ENCODE measurements at regions not wholly inside any gene's neighbourhood (a gene's known extent, or its start where the extent isn't known, plus 50 kb on each side); places are given as distances from the start of the nearest gene placed in this dataset.

DNA sequence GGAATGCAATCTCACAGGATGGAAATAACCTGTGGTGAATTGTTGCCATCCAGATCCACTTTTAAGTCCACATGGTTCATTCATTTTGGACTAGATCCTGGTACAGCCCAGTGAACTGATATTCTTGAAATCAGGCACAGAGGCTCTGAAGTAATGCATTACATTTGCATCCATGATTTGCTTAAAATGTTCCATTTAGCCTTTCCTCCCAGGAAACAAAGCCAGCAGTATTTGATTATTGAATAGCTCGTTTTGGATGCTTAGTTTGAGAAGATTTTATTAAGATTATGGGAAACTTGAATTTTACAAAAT is 995.8 kb upstream of the CDH2 start:
- DNase-seq, result no peak

DNA sequence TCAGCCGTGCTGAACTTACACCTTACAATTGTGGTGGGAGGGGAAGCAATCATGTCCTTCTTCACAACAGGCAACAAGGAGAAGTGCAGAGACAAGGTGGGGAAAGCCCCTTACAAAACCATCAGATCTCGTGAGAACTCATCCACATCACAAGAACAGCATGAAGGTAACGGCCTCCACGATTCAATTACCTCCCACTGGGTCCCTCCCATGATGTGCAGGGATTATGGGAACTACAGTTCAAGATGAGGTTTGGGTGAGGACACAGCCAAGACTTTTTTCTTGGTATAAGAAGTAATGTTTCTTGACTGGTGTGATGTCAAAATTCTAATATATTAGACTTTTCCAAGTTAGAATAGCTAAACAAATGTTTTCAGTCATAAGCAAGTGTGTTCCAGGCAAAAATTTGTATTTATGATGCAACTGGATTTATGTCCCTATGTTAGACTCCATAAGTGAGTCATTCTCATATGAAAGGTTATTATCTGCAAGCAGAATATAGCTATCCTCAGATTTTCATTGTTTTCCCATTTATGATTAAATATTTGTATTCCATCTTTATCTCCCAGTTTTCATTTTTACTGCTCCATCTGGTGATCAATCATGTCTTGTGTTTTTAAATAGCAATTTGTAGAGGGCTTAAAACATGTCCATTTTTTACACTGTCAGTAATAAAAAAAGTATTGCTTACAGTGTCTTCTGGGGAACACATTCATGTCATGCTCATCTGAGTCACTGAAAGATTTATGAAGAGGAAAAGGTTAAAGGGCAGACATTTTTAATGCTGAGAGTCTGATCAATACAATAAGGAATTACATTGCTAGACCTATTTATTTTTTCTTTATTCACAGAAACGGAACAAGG is 995.2 kb upstream of the CDH2 start:
- no peak for DNase-seq

DNA sequence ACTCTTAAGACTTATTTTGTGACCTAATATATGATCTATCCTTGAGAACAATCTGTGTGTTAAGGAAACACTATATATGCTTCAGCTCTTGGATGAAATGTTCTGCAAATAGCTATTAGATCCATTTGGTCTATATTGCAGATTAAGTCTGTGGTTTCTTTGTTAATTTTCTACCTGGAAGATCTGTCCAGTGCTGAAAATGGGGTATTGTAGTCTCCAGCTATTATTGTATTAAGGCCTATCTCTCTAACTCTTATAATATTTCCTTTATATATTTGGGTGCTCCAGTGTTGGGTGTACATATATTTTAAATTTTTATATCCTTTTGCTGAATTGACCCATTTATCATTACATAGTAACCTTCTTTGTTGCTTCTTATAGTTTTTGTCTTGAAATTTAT is 992.7 kb upstream of the CDH2 start:
- DNase-seq, result no peak

DNA sequence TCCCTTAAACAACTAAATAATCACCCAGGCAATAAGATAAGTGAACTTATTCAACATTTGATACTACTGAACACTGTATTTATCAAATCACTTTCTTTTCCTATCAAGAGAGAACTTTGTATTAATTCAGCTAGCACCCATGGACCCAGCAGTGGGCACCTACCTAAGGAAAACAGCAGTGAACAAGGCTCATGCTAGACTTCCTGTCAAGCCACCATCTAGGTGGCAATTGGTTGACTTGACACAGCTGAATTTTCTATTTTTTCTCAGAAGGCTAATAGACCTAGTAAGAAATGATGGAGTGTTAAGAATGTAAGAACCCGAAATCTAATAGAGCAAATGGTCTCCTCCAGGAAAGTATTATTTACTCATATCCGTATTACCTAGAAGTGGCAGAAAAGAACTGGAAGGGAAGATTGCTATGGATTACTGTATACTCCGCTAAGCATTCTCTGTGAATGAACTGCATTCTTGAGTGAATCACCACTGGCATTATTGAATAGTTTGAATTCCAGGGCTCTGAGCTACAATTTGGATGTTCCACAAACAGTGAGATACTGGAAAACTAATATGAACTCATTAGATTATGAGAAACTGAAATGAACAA is 988.2 kb upstream of the CDH2 start:
- no peak for DNase-seq

DNA sequence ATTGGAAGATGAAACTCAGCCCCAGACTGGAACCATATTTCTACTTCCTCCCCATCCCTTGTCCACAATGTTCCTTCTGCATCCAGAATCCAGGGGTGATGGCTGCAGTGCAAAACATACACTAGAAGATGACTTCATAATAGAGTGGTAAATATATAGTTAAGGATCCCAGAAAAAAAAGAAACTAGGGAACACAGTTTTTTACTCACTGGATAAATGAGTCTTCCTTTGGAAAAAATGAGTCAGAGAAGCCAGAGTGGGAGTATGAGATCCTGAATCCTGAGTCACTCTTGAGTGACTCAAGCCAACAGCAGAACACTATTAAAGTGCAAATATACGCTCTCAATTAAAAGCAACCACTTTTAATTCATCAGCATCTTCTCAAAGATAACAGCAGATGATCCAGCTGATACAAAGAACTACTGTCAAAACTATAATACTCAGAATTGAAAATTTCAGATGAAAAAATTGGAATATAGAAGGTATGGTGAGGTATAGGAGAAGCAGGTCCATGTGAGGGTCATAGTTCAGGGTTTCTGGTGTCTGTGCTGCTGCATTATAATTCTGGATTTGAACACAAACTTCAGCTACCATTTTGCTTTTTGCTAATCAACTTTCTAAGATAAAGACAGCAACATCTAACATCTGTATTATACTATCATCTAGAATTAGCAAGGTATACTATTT is 987.2 kb upstream of the CDH2 start:
- DNase-seq, result no peak

DNA sequence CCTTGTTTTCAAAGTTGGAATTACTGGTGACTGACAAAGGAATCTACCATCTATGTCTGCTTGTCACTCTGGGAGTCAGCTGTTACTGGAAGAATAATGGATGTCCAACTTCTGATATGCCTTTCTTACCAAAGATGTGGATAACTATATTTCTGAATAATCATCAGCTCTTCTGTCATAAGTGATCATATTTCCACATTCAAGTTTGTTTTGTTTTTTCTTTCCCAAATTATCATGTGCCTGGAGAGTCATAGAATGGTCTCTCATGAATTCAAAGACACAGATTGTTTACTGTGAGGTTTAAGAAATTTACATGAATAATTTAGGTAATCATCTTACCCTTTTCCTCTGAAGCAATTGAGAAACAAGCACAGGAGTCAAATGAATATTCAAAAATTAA is 986.7 kb upstream of the CDH2 start:
- DNase-seq, result no peak

DNA sequence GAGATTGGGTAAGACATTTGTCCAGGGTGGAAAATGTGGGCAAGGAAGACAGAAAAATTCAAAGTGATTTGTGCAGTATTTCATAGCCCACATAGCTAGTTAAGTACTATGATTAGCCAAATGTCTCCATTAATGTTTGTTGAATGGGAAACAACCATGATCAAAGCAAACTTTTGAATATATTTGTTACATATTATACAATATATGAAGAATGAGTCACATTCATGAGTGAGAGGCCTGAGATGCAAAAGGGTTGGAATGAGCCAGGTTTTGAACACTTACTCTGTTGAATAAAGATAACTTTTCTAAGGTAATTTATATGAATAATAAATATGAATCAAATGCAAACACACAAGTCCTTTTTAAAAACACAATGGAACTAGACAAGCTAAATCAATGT is 984.5 kb upstream of the CDH2 start:
- DNase-seq, result no peak

DNA sequence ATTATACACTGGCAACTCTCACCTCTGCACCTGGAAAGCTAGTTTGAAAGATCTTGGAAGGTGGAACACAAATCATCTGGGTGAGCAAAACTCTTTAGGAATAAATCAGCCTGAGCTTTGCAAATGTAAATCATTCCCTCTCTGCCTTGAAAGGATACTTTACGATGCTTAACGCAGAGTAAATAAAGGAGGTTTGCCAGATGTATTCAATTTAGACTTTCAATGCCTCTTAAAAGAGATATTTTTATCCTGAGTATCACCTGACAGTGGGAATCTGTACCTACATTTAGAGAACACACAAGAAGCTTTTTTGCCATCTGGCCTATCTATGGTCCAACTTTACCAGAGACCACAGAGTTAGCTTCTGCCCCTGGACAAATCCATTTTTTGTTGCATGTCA is 983.2 kb upstream of the CDH2 start:
- DNase-seq, result no peak

DNA sequence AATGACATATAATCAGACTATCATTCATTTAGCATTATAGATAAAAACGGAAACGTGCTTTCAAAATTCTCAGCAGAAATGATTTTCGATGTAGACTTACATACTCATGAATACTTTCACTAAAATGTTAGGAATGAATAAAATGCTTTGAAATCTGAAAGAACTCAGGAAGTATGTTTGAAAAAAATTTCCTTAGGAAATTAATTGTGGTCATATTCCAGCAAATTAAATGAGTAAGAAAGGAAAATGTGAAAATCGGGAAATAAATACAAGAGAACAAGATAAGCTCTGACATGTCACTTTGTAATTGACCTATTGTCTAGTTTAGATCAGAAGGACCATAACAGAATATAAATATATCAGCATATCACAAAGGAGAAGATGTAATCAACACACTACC is 981.0 kb upstream of the CDH2 start:
- DNase-seq, result no peak

DNA sequence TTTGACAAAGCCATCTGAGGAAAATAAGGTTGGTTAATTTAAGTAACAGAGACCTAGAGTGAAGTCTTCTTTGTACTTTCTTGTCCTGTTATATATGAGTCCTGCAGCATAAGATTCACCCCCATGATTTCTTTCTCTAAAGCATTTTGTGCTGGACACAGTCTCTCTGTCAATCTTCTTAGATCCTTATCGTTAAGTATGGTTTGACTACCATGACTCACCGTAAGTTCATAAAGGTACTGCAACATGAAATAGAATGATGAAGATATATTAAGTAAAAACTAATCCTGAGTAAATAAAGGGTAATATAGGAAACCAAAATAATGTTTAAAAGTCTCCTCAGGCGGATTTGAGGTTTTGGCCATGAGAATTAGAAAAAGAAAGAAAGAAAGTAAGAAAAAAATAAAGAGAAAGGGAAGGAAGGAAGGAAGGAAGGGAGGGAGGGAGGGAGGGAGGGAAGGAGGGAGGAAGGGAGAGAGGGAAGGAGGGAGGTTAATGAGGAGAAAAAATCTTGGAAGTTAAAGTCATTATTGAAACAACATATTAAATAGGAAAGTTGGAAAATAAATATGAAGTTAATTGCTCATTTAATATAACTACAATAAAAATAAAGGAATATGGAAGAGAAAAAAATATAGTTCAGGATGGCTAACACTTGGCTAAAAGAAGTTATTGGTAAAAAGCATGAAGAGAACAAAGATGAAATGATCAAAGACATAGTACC is 980.3 kb upstream of the CDH2 start:
- no peak for DNase-seq

DNA sequence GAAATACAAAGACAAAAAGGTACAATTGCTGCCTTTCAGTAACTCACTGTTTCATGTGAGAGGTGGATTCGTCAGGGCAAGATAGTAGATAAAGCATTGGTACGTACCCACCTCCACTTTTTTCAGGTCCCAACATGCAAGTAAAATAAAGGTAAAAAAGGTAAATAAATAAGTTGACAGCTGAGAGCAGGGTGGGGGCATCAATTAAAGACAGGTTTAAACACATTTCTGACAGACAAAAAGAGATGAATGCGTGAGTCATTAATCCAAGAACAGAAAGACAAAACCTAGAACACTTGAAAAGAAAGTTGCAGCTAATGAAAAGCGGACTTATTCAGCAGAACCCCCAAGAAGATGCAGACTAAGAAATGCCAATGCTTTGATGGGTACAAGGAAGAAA is 979.6 kb upstream of the CDH2 start:
- DNase-seq, result no peak

DNA sequence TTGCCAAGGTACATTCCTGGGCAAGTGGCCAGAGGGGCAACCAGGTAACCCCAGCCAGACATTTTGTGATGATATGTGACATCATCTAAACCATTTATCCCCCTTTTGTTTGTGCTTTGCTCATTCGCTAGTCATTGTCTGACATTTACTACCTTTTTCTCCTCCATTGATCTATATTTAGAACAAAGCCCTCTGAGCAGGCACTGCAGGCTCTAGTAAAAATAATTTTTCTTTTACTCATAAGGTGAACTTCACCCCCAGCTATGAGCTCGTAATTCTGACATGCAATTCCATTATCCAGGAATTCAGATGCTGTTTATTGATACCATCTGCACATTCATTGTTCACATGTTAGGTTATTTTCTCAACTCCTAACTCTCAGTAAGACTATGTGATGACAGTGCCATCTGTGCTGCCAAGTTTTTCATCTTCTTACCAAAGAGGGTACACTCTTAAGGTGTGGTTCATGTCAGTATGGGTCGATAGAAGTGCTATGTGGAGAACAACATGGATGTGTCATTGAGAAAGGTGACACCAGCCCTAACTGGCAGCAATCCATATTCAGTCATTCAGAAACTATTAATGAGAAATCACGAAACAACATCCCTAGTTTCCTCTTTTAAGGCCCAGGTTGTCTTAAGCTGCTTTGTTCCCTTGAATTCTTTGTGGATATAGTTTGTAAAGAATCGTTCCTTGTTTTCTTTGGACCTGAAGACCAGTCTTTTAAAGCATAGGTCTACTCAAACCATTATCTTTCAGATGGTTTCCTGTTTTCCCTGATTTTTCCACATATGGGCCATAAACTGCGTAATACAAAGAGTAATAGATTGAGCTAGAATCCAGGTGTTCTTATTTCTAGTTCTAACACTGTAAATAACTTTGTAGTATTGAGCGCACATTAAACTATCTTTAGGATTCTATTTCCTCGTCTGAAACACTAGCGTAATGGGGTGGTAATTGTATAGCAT is 978.1 kb upstream of the CDH2 start:
- DNase-seq, result no peak

DNA sequence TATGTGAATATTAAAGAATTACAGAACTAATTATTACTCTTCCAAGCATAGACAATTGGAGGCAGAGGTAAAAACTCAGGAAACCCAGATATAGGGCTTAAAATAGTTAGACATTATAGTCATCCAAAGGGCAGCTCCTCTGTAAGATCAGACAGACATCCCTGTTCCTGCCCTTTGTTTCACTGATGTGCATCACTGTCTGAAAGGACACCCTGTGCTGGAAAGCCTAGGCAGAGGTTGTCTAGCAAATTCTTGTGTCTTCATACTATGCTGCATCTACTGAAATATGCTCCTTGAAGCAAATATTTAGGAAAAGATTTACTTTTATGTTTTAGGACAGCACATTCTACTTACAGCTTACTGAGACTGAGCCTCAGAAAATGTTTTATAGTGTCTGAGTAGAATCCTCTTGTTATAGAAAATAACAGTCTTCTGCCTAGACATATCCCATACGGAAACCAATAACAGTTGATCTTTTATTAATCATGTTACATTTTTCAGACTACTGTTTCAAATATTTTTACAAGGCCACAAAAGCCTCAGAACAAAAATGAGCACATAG is 977.3 kb upstream of the CDH2 start:
- no peak for DNase-seq

DNA sequence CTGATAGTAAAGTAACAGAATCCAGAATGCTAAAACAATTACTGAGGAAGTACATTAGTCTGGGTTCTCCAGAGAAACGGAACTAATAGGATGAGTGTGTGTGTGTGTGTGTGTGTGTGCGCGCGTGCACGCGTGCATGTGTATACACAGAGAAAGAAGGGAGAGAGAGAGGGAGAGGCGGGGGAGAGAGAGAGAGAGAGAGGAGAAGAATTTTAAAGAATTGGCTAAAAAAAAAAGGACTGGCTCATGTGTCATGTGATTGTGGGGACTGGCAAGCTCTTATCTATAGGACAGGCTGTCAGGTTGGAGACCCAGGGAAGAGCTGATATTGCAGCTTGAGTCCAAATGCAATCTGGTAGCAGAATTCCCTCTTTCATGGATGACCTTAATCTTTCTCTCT is 976.2 kb upstream of the CDH2 start:
- DNase-seq, result peak; percentile 93

DNA sequence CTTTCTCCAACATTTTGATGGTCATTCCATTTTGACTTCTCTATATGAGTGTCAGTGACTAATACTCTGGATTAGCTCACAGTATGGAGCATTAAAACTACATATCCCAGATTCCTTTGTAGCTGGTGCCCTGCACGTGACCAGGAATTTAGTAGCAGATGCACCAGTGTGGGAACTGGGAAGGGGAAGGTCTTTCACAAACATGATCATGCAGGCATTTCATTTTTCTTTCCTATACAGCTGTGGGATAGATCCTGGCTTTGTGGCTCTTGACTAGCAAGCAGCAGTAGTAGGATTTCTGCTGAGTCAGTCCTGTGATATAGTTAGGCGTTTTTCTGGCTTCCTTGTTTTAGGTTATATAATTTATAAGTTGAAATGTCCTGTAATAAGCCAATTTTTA is 971.0 kb upstream of the CDH2 start:
- peak; percentile 77 for DNase-seq

DNA sequence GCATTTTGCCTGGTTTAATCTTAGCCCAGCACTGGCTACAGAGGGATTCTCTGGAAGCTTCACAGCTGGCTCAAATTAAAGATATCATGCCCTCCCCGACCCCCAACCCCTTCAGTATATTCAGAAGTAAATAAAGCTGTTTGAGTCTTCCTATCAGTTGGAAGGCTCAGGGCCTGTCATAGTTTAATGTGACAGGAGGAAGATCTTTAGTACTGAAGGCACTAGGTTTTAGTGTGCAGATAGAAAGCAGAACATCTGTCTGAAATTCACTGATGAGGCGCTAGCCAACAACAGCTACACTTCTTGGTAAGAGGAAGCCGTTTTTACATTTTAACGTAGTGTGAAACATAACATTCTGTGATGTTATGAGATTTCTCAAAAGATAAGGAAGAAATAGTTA is 969.1 kb upstream of the CDH2 start:
- DNase-seq, result peak; percentile 53

DNA sequence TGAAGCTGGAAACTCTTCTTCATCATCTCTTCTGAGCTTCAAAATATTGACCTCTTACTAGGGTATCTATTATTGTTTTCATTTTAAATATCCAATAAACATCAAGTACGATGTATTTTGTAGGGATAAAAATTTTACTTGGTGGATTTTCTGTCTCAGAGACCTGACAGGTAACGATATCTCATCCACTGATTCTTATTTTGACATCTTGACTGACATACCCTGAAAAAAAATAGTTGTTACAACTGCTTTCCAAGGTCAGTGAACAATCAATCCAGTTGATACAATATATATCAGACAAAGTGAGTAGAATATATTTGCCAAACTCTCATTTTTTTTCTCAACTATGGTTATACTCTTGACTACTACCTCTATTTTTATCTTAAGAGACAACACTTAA is 963.7 kb upstream of the CDH2 start:
- DNase-seq, result no peak

DNA sequence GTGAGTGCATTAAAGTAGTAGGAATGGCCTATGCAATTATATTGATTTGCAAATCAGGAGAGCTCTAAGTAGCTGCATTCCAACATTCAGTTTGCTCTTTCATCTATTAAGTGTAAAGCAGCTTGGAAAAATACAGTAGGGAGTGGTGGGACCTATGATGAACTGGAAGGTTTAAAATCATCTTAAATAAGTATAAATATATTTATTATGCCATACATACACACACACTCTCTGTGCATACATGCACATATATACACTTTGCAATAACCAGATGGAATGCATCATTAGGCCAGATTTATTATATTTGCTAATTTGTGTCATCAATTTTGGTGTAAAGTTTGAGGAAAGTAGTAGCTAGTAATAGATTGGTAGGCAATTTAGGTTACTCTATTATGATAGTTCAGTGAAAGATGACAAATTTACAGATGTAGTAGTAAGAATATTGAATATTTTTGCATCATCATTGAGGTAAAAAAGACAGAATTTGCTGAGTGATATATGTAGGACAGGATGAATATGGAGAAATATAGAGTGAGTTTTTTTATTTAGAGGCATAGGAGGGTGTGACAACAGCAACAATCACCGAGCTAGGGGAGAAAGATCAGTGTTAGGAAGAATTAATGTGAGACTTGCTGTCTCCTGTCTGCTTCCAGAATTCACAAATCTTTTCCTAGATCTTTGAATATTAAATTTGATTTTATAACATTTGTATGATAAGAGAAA is 961.0 kb upstream of the CDH2 start:
- DNase-seq, result no peak

DNA sequence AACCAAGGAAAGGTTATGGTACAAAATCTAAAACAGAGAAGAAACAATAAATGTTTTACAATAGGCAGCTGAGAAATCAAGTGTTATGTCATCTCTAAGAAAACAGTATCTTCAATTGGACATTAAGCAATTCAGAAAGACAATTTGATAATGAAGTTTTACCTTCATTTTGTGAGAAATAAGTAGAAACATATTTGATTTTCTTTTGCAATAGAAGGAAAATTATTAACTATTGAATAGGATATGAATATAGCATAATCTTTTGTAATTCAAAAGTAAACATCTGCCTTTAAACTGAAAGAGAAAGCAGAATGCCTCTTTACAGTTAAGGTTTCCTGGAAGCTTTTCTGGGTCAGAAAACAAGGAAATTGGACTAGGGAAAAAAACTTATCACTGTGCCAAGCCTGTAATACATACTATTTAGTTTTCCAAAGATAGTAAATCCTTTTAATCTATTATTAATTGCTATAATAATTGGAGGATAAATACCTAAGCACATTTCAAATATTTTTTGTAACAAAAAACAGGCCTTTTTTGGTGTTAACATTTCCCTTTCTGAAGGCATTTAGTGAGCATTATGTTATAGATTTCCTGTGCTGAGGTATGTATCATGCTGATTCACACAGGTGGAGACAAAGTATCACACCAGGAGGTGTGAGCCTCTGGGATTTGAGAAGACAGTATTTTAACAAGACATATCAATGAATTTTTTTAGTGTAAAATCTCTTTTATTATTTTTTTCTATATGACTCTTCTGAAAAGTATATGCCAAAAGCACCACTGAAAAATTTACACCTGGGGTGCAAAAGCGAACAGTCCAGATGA is 947.0 kb upstream of the CDH2 start:
- peak; percentile 77 for DNase-seq

DNA sequence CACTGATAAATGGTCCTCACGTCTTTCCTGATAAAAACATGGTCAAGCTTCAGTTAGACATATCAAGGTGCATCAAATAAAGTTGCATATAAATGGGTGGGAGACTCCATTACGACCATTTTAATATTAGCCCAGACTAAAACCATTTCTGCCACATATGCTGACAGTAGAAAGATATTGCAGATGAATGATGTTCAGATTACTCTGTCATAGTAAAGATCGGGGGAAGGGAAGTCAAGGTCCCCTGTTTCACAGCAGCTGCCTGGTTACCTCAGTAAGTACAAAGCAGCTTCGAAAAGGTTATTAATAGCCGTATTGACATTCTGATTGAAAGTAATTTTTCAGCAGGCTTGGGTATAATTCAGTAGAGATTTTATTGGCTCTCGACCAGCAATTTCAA is 927.7 kb upstream of the CDH2 start:
- no peak for DNase-seq

DNA sequence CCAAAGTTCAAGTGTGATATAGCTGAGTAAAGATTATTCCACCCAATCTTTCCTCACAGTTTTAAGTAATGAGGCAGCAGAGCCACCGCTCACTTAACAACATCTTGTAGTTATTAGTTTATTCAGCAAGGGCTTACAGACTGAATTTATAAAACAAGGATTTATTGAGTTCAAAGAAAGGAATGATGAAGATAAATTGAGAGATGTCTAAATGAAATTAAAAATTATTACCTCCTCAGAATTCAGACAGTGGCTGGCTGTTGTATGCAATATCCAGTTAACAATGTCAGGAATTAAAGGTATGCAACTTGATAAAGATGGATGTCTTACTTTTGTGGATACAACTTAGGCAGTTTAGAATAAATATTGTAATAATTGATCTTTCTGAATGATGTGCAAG is 927.3 kb upstream of the CDH2 start:
- DNase-seq, result no peak

All from OCI-M1 (cell line).